Thyroid gland (tissue), 4 donors: ENCODE measurements at regions not wholly inside any gene's neighbourhood (a gene's known extent, or its start where the extent isn't known, plus 50 kb on each side); places are given as distances from the start of the nearest gene placed in this dataset.

ENCODE experiments used
- DNase-seq, 2 donors: peaks; one replicate each; pipeline ENCODE4 v3.0.0-alpha.2; 2019
- H3K27ac ChIP-seq, 3 donors: fragments of 200-600 bp; sonication (generic); 1 replicate in 2 of 3; 2 replicates in 1 of 3; pipeline ENCODE4 v1.5.1; 2016 to 2019; ENCODE audit warnings: mild to moderate bottlenecking in 1 of 3, moderate library complexity in 1 of 3
- H3K27me3 ChIP-seq: fragments of 200-600 bp; sonication (generic); one replicate; pipeline ENCODE4 v1.5.1; 2019
- H3K36me3 ChIP-seq, 2 donors: fragments of 200-600 bp; sonication (generic); one replicate each; pipeline ENCODE4 v1.5.1; 2016 to 2019
- H3K4me1 ChIP-seq, 2 donors: fragments of 200-600 bp; sonication (generic); one replicate each; pipeline ENCODE4 v1.5.1; 2017 to 2019
- H3K4me3 ChIP-seq, 3 donors: fragments of 200-600 bp; sonication (generic); replicated peaks in 1 of 3; 1 replicate in 2 of 3; 2 replicates in 1 of 3; pipeline ENCODE4 v1.5.1; 2016; ENCODE audit warnings: mild to moderate bottlenecking in 1 of 3
- H3K9me3 ChIP-seq: fragments of 200-600 bp; sonication (generic); one replicate; pipeline ENCODE4 v1.5.1; 2017
- CTCF ChIP-seq, 6 experiments: fragments of 200-600 bp in 3 of 6; fragments of 450-650 bp in 3 of 6; sonication (generic) in 3 of 6; IDR thresholded peaks; one replicate each; pipeline ENCODE4 v1.5.1; 2016 to 2019; ENCODE audit warnings: antibody characterized with exemption in 6 of 6, mild to moderate bottlenecking in 2 of 6, inconsistent platforms in 1 of 6, moderate library complexity in 1 of 6
- POLR2A ChIP-seq, 2 donors: fragments of 450-650 bp; IDR thresholded peaks; one replicate each; pipeline ENCODE4 v1.6.1; 2017; ENCODE audit warnings: antibody characterized with exemption in 2 of 2, mild to moderate bottlenecking in 2 of 2, moderate library complexity in 1 of 2
- WGBS, 2 donors: methylation state at CpG; one replicate each; pipeline ENCODE4 v1.1.5; 2017; 5-methylcytosine and 5-hydroxymethylcytosine counted together
- intact Hi-C: fragments of 100-400 bp; cut with DNase I; formaldehyde crosslinking; loops from one replicate; pipeline ENCODE4 v1.15.1; 2023

DNA sequence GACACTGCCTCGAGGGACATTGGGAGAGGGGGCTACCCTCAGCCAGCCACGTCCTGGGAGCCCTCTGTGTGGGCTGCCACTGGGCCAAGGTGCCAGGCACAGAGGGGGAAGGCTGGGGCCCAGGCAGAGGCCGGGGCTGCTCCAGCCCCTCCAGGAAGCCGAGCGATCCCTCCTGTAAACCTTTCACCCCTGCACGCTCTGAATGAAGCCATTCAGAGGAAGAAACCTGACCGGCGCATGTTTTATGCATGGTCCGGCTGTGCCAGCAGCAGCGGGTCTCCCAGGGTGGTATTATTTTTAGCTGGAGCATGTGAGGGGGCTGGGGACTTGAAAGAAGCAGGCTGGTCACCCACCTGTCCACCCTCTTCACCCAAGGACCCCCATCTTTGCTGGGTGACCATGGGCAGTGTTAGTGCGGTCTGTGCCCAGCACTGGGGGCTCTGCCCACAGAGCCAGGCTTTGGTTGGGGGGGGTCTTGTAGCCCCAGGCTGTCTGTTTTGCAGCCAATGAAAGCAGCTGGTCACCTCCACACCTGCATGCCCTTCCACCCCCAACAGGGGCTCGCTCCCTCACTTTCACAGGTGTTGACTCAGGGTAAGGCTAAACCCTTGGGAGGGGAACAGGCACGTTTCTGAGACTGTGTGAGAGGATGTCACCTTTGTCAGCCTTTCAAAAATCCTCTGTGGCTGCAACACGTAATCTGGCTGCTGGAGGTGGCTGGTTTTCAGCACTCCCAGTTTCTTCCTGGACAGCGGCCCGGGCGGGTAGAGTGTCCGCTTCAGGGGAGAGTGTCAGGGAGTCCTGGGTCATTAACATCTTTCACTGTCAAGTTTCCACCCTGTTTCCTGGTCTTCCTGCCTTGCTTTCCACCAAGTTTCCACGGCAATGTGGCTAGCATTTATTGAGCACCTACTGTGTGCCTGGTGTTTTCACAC is 77.1 kb upstream of the BRD7 start:
- intact Hi-C loops: no loop called here
- H3K27me3 ChIP-seq: no peaks in the 10 kb centered on the region
- no peaks in the 10 kb centered on the region for H3K36me3 ChIP-seq
- no peak for TF ChIP-seq CTCF (IDR thresholded peaks at IDR 0.05)
- no peak for TF ChIP-seq POLR2A (IDR thresholded peaks at IDR 0.05)
- H3K9me3 ChIP-seq: no peaks in the 10 kb centered on the region
- no peaks in the 10 kb centered on the region for H3K4me1 ChIP-seq
- H3K27ac ChIP-seq: no peak overlapping the region
- no peak for DNase-seq
- H3K4me3 ChIP-seq: no peak overlapping the region
- WGBS, 2 donors: 68 to 74% methylated on average over 10 to 16 of the region's 19 CpGs

DNA sequence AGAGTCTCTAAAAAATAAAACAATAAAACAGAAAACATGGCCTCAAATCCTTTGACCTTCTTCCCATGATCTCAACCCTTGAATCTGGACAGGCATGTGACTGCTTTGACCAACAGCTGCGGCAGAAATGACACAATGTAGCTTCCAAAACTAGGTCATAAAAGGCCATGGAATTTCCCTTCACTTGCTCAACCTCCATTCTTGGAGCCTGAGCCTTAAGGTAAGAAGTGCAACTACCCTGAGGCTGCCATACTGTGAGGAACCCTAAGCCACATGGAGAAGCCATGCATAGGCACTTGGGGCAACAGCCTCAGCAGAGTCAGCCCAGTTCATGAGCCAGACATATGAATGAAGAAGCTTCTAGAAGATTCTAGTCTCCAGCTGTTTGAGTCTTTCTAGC is 75.7 kb upstream of the BRD7 start:
- Histone ChIP-seq H3K36me3 (no peaks in the 10 kb centered on the region), H3K4me3 (no peak overlapping the region), H3K27me3 (no peaks in the 10 kb centered on the region), H3K4me1 (no peaks in the 10 kb centered on the region), H3K9me3 (no peaks in the 10 kb centered on the region), H3K27ac (no peak overlapping the region)
- DNase-seq: no peak
- intact Hi-C loops: no loop called here
- TF ChIP-seq POLR2A (IDR thresholded peaks at IDR 0.05) (no peak), CTCF (IDR thresholded peaks at IDR 0.05) (no peak)
- WGBS, 2 donors: 71 to 82% methylated on average over 1 of the region's 1 CpG

DNA sequence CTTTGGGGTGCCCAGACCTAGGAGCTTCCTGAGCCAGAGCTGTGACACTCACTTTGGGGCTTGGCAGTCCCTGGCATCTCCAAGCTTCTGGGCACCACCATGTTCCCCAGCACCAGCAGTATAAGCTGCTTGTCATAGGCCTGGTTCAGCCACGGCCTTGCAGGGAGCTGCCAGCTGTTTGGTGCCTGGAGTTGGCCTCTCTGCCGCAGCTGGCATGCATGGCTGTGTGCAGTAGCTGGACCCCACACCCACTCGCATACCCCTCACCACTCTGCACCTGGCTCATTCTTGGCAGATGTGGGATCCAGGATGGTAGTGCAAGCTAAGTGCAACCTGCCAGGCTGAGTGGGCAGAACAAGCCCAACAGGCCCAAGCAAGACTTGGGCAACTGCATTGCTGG is 73.4 kb upstream of the BRD7 start:
- Histone ChIP-seq H3K27me3 (no peaks in the 10 kb centered on the region), H3K9me3 (no peaks in the 10 kb centered on the region), H3K4me3 (no peak overlapping the region), H3K4me1 (no peaks in the 10 kb centered on the region), H3K36me3 (no peaks in the 10 kb centered on the region), H3K27ac (no peak overlapping the region)
- 88 to 100% methylated on average over 3 of the region's 3 CpGs for WGBS, 2 donors
- DNase-seq: no peak
- intact Hi-C loops: no loop called here
- TF ChIP-seq CTCF (IDR thresholded peaks at IDR 0.05) (no peak), POLR2A (IDR thresholded peaks at IDR 0.05) (no peak)

DNA sequence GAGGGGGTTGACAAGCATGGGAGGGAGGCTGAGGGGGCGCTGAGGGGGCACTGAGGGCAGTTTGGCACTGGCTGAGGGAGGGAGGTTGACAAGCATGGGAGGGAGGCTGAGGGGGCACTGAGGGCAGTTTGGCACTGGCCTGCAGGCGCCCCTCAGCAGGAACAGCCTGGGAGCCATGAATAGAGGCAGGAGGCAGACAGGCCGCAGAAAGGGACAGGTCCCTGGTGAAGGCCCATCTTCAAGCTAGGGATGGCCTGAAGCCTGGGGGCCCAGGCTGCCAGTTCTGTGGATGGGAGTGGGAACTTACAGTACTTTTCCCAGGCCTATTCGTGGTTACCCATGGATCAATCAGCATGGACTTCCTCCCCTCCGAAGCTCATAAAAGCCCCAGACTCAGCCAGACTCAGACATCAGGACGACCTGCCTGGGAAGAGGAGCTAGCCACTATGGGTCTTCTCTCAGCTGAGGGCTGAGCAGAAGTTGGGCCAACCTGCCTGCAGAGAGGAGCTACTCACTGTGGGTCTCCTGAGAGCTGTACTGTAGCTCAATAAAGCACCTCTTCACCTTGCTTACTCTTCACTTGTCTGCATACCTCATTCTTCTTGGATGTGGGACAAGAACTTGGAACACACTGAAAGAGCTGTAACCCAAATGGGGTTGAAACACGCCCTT is 72.8 kb upstream of the BRD7 start:
- H3K4me3 ChIP-seq: no peak overlapping the region
- H3K36me3 ChIP-seq: no peaks in the 10 kb centered on the region
- H3K9me3 ChIP-seq: no peaks in the 10 kb centered on the region
- WGBS, 2 donors: 54 to 84% methylated on average over 6 to 7 of the region's 7 CpGs
- intact Hi-C loops: no loop called here
- no peaks in the 10 kb centered on the region for H3K4me1 ChIP-seq
- TF ChIP-seq CTCF (IDR thresholded peaks at IDR 0.05) (no peak), POLR2A (IDR thresholded peaks at IDR 0.05) (no peak)
- H3K27ac ChIP-seq: no peak overlapping the region
- no peaks in the 10 kb centered on the region for H3K27me3 ChIP-seq
- no peak for DNase-seq

DNA sequence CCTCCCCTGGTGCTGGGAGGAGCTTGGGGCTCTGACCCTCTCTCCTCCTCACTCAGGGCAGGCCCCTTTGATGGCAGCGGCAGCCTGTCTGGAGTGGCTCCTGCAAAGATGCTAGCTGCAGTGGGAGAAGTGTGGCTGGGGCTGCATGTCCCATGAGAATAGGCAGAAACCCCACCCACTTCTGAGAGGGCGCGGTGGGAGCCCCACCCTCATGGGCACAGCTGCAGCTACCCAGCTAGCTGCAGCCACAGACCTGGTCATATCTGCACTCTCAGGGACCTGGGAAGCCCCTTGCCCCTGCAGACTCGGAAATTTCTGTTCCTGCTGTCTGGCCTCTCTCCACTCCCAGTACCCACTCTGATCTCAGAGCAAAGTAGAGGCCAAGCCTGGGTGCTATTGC is 72.2 kb upstream of the BRD7 start:
- H3K9me3 ChIP-seq: no peaks in the 10 kb centered on the region
- no peaks in the 10 kb centered on the region for H3K27me3 ChIP-seq
- H3K4me3 ChIP-seq: no peak overlapping the region
- TF ChIP-seq CTCF (IDR thresholded peaks at IDR 0.05) (no peak), POLR2A (IDR thresholded peaks at IDR 0.05) (no peak)
- WGBS, 2 donors: 92 to 93% methylated on average over 2 of the region's 4 CpGs
- DNase-seq: no peak
- intact Hi-C loops: no loop called here
- H3K4me1 ChIP-seq: no peaks in the 10 kb centered on the region
- H3K36me3 ChIP-seq: no peaks in the 10 kb centered on the region
- no peak overlapping the region for H3K27ac ChIP-seq
